Neuron (in vitro differentiated cells): ENCODE measurements at regions not wholly inside any gene's neighbourhood (a gene's known extent, or its start where the extent isn't known, plus 50 kb on each side); places are given as distances from the start of the nearest gene placed in this dataset.

Experiments used
- H2AFZ ChIP-seq: one replicate; pipeline ENCODE4 v1.6.1; 2013; ENCODE audit warnings: low read depth, mild to moderate bottlenecking, inconsistent platforms, low read length, moderate library complexity
- H3K27me3 ChIP-seq: one replicate; pipeline ENCODE4 v1.6.1; 2013; ENCODE audit warnings: low read length; ENCODE audit not compliant: insufficient read depth
- H3K36me3 ChIP-seq: one replicate; pipeline ENCODE4 v1.6.1; 2013; ENCODE audit warnings: low read length; ENCODE audit not compliant: insufficient read depth
- H3K4me1 ChIP-seq: one replicate; pipeline ENCODE4 v1.6.1; 2013; ENCODE audit warnings: low read length; ENCODE audit not compliant: insufficient read depth
- H3K4me3 ChIP-seq: 2 replicates; pipeline ENCODE4 v1.5.1; 2013; ENCODE audit warnings: mild to moderate bottlenecking, low read length, moderate library complexity
- H3K9me3 ChIP-seq: one replicate; pipeline ENCODE4 v1.6.1; 2013; ENCODE audit warnings: low read length

- H3K4me1 ChIP-seq = peaks cover 5% of the 10 kb centered on the region
- no peaks in the 10 kb centered on the region for H3K9me3 ChIP-seq
- no peak overlapping the region for H2AFZ ChIP-seq
- no peaks in the 10 kb centered on the region for H3K36me3 ChIP-seq
- H3K27me3 ChIP-seq = no peaks in the 10 kb centered on the region
- H3K4me3 ChIP-seq = no peak overlapping the region
Measured at GRCh38 chr7:115078386-115078785, 156.5 kb downstream of the MDFIC start.

GRCh38 chr7:115070311-115070710, 148.4 kb downstream of the MDFIC start:
- Histone ChIP-seq H3K27me3 (no peaks in the 10 kb centered on the region), H3K4me3 (no peak overlapping the region), H2AFZ (no peak overlapping the region), H3K9me3 (no peaks in the 10 kb centered on the region), H3K4me1 (peaks cover 10% of the 10 kb centered on the region), H3K36me3 (no peaks in the 10 kb centered on the region)
